HG03060 (cell line): ENCODE measurements at regions not wholly inside any gene's neighbourhood (a gene's known extent, or its start where the extent isn't known, plus 50 kb on each side); places are given as distances from the start of the nearest gene placed in this dataset.

Source experiments
- ATAC-seq: cut with Tn5 transposase; IDR thresholded peaks from one replicate; pipeline ENCODE4 v1.9.1; 2021; ENCODE audit warnings: low read depth, moderate number of reproducible peaks; ENCODE audit not compliant: unreplicated experiment

DNA sequence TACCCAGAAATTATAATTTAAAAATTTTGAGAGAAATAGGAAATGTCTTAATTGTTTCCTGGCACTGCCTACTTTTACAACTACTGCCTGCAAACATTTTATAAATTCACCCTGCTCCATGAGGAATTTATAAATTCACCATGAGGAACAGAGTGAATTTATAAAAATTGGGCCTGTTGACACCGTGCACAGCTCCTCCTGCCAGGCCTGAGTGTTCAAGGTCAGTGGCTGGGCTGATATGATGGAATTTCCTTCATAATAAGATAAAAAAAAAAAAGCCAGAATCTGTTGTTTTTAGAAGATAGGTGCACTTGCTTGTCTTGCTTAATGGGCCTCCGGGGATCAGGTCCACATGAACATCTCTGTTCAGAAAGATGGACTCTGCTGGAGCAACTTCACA is 151.7 kb upstream of the RASGEF1B start:
- no peak for ATAC-seq

DNA sequence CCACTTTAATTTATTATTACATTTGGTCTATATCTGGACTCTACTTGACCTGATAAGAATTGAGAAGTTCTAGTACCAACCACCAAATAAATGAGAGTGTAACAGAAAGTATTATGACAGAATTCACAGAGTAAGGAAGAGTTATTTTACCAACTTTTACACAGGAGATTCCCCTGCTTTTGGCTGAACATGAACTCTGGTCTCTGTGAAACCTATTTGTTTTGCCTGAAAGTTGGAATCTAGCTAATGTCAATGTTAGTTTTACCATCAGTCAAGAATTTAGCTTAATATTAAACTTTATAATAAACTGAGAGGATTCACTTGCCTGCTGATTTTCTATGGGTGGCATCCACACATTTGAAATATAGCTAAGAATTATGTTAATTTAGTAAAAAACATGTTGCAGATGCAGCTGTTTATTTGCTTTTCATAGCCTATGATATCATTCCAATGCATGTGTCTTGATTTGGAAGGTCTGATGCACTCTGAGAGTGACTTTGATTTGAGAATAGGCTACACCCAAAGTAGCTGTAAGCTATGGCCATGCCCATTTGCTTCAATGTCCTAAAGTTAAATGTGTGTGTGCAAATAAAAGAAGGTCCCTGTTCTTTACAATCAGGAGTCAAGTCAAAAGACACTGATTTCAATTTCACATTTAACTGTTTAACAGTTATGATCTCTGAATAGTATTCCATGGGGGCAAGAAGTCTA is 150.9 kb upstream of the RASGEF1B start:
- ATAC-seq, result no peak

DNA sequence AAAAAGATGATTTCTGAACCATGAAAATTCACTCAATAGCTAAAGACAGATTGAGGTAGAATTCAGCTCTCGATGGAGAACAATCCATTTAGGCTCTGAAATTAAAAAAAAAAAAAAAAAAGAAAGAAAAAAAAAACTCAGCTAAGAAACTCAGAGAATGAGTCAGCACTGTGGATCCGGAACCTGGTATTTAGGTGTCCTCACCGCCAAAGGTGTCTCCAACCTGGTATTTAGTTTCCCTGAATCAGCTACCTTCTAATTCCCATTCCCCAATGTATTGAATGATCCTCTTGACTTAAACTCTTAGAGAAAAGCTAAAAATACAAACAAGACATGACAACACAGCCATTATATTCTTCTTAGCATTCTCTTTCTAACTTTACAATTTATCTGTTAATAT is 150.3 kb upstream of the RASGEF1B start:
- no peak for ATAC-seq

DNA sequence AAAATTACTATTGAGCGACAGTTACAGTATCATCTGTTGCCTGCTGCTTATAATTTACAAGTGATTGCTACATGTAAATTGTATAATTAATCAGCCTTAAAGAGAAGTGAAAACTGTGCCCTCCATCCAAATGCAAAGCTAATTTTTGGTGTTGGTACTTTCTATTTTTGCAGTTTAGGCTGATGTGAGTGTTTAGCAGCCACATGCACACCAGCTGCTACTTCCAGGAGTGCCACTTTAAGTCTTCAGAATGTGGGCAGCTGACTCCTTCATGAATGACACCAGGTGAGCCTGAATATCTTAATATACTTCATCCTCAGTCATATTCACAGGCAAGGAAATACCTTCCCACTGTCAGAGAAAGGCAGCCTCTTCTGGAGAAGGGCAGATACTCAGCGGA is 149.8 kb upstream of the RASGEF1B start:
- ATAC-seq, result no peak

DNA sequence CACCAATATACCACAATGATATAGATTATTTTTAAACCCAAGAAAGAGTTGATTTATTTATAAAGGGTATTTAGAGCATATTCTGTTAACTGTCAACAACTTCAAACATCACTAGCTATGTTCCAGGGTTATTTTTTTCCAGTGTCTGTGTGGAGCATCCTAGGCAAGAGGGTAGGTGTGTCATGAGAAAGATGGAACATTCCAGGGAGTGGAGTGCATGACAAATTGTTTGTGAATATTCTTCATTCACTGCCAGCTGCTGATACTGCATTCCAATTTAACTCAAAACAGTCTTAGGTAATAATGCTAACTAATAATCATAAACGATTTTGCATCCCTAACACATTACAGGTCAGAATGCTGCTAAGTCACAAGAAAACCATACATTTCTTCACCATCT is 148.7 kb upstream of the RASGEF1B start:
- no peak for ATAC-seq

DNA sequence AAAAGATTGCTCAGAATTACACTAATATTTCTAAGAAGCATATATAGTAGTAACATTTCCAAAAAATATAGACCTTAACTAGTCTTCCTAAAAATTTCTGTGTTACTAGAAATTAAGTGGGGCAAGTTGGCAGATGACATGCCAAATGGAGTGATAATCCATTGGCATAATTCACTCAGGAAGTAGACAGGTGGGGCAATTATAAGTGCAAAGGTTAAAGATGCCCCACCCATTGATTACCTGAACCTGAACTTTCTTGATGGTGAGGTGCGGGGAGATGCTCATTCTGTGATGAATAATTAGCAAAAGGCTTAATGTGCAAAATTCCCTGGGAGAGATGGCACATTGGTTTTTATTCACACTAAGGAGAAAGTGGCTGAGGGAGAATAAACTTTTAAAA is 145.8 kb upstream of the RASGEF1B start:
- no peak for ATAC-seq

DNA sequence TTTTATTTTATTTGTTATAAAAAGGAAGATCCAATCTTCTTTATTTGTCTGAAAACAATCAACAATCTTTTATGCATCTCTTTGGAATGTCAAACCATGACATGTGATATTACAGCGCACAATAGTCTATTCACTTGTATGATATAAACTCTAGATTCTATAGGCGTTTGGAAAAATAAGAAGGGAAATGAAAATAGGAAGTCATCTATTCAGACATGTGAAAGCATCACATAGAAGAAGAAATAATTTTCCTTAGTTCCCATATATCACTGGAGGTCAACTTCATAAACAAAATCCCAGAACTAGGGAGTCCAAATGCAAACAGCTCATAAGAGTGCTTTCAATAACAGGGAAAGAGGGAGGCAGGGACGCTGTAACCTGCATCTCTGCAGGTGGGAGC is 139.5 kb upstream of the RASGEF1B start:
- no peak for ATAC-seq

DNA sequence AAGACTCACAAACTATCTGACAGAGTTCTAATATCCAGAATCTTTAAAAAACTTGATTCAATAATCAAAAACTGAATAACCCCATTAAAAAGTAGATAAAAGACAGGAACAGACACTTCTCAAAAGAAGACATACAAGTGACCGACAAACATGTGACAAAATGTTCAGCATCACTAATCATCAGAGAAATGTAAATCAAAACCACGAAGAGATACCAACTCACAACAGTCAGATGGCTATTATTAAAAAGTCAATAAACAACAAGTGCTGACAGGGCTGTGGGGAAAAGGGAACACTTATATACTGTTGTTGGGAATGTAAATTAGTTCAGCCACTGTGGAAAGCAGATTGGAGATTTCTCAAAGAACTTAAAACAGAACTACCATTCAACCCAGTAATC is 138.1 kb upstream of the RASGEF1B start:
- ATAC-seq, result no peak

DNA sequence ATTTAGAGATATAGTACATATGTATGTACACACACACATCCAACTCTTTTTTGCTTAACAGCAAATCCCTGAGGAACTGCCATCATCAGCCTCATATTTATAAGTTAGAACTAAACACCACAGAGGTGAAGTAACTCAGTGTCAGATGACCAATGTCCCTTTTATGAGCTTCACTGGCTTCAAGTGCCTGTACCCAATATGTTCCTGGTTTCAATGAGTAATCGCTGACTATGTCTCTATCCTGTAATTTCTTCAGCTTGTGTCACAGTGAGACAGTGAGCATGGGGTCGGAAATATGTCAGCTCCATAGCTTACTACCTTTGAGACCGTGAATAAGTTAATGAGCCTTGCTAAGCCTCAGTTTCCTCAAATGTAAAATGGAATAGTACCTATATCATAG is 136.2 kb upstream of the RASGEF1B start:
- ATAC-seq, result no peak

DNA sequence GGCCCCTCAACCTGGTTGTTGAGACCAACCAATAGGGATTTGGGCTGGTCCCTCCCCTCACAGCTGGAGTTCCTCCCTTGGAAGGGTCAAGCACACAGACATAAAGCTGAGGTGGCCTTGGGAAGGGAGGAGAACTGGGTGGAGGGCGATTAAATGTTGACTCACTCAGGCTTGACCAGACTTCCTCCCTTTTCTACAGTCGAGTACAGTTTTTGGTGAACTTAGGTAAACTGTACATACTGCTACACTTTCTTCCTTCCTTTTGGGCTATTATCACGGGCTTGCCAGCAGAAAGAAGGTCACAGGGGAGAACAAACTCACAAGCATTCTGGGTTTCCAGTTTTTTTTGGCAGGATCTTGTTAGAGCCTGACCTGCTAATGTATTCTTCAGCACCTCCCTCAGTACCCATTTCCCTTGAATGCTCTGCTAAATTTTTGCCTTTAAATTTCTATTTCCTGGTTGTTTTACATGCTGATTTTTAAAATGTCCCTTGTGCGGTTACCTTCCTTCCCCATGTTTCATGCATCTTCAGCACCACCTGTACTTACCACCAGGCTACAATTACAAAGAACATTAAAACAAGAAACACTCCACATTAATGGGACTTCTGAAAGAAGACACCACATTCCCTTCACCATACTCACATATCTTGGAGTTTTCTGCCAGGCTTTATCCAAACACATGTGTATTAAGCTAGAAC is 135.2 kb upstream of the RASGEF1B start:
- no peak for ATAC-seq

DNA sequence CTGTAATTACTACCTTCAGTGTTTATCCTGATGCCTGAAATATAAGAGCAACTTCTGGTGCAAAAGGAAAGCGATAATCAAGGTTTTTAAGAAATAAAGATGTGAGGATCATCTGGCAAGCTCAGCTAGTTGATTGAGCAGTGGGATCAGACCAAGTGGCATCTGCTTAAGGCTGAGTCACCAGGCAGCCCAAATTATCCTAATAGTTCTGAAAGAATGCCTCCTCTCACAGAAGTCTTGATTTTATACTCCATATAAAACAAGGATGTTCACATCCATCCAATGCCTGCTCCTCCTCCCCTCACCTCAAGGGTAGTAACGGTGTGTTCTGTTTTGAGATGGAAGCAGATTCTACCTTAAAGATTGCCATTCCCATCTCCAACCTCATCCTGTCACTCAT is 134.5 kb upstream of the RASGEF1B start:
- ATAC-seq, result no peak

DNA sequence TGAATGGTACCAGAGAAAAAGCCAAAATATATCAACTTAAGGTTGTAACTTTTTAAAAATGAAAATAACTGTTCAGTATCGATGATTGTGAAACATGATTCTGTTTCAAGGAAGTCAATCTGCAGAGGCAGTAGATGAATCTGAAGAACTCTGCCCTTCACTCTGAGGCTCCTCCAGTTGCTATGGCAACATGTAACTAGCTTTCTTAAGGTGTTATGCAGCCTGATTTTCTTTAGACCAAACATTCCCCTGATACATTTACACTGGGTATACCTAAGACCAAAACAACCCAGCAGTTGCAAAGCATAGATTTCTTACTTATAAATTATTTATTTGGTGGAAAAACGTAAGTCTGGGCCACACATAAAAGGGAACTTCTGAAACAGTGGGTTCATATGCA is 133.6 kb upstream of the RASGEF1B start:
- ATAC-seq, result no peak

DNA sequence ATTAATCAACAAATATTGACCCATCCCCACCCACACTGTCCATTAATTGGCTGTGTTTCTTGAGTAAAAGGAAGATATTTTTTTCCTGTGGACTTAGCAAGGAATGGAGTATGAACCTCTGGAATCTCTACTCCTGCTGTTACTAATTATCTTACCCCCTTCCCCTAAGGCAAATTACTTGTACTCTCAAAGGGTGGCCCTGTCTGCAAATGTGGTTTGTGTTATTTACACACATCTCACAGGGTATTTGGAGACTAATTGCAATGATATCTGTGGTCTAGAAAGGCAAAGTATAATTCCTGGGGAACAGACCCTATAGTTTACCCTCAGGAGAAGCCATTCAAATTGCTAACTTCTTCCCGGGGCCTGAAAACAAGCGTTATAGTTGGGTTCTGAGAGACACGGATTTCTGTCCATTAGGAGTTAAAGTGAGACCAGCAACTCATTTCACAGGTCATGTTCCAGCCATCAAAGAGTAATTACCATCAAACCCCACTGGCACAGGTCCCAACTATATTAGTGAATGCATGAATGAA is 133.0 kb upstream of the RASGEF1B start:
- ATAC-seq, result no peak

DNA sequence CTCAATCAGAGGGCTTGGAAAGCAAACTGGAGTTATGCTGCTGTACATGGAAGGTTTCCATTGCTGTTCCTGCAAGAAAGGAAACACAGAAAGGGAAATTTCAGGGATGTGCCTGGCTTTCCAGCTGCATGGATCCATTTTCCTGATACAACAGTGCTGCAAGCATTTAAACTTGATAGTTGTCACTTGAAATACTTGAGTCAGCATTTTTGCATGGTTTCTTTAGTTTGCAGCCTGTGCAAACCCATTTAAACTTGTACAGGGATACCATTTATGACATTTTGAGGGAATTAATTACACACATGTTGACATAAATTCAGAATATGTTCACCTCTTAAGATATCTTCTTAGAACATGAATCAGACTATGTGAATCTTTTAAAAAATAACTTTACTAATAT is 131.1 kb upstream of the RASGEF1B start:
- ATAC-seq, result no peak

DNA sequence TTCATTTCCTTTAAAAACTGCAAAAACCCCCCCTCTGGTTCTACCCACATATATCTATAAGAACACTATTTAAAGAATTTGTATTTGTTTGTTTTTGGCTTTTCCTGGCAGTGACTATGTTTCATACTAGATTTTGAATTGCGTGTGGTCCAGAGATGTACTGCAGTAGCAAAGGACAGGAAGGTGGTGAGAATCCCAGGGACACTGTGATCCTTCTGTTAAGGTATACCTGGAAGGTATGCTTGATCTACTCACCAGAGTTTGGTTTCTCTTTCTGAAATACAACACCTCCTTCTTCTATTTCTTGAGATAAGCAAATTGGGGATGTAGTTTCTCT is 129.6 kb upstream of the RASGEF1B start:
- ATAC-seq, result no peak

DNA sequence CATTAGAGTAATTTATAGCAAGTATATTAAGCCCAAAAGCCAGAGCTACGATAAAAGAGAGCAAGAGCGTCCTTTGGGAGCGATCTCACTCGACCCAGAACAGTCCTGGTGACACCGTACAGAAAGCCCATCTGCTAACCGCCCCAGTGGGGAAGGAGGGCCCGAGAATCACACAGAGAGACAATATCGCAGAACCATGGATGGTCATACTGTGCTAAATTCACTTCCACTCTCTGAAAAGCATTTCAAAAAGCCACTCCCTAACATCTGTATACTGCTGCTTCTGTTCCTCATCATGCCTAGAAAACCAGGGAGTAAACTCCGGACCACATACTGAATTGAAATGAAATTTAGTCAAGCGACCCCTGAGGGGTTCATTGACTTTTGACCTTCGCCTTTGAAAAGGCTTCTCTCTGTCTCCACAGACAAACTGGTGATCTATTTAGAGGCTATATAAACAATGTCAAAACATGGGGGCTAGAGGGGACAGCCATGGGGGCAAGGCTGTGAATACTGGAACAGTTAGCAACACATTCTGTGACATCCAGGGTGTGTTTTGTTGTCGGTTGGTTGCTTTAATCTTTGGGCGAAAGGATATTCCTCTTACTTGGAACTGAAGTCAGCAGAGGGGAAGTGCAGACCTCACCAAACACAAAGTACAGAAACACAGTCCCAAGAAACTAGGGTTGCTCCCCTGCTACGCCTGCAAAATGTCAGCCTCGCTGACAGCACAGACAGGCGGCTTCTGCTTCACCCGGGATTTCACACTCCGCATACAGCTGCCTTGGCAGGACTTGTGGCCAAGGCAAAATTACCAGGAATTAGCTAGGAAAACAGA is 129.0 kb upstream of the RASGEF1B start:
- ATAC-seq, result no peak

DNA sequence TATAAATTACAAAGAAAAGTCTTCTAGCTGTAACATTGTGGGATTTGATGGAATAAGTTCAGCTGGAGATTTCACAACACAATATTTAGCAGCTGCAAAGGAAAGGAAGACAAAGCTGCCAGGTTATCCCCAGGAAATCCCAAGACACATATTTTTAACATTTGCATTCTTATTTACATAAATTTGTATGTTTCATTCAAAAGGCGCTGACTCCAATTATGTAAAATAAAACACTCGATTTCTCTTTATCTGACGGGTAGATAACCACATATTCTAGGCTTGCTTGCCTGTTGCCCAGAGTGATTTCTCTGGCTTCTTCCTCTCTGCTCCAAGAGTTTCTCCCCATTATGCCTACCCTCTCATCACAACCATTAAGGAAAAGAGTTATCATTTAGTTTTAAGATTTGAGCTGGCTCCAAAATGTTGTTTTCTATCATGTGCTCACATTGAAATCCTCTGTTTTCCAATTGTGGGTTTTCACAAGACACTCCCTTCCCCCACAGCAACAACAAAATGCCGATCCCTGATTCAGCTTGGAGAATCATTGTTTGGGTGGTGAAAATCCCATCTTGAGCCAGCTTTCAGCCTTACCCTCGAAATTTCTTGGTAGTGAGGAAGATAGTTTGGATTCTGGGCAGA is 128.2 kb upstream of the RASGEF1B start:
- no peak for ATAC-seq

DNA sequence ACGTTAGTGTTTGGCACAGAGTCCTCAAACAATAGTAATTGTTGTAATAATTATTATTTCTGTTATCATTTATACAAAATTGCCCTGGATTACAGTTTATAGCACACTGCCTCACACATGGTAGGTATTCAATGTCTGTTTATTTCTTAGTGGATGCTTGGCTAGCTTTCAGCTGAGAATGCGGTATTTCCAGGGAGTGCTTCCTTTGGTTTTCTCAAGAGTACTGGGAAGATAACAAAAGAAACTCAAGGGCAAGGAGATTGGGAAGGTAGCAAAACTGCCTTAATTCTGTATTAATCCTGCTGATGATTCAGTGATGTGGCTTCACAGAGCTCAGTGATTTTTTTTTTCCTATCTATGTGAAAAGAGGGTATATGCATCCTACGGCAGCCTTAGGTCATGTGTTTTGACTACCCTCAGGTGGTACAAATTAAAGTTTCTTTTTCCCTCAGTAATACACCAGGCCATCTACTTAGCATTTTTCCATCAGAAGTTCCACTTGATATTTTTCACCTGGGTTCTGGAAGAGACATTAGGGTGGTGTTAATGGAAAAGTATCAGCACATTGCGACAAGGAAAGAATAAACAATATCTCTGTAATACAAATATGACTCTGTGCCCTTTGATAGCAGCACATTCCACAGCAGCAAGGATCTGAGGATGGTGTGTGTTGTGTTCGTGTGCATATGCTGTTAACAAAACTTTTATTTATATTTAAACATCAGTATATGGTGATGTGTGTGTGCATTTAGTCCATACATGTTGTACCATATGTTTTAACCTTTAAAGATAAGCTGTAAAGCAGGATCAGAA is 124.3 kb upstream of the RASGEF1B start:
- ATAC-seq, result no peak

DNA sequence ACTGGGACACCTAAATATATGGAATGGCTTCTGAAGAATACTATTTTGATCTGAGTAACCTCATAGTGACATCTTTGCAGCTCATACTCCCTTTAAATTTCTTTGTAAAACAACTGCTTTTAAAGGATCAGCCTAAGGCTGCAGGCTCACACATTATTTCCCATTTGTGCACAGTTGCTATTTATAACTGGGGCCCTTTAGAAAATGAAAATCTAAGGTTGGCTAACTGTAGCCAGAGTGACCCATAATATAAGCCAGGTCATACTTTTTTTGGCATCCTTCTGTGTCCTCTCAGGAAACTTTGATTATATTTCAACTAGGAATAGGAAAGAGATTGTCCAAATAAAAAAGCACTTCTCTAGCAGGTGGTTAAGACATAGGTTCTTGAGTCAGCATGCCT is 123.6 kb upstream of the RASGEF1B start:
- no peak for ATAC-seq

DNA sequence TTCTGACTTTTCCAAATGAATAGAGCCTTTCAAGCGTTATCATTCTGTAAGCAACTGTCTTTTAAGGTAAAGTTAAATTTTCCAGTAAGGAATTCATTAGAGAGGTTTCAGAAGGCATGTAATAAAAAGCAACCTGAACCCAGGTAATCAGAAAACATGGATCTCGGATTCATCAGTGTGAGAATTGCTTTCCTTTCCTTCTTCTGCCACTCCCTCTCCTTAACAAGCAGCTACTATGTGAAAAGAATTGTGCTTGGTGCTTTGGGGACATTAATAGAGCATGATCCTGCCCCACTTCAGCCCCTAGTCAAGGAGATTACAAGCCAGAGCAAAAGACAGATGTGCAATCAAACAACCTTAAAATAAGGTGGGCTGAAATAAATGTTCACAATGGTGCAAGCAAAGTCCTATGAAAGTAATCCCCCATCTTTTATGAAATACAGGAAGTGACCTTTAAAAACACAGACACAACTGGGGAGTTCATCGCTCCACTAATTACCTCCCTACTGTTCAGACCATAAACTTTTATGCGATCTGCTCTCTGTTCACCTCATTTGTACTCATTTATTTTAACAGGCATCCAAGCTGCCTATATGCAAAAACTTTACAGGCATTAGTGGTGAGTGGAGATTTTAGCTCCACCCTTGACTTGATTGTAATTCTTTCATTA is 122.9 kb upstream of the RASGEF1B start:
- ATAC-seq, result no peak
